ENCODE measurements at regions not wholly inside any gene's neighbourhood (a gene's known extent, or its start where the extent isn't known, plus 50 kb on each side); places are given as distances from the start of the nearest gene placed in this dataset.

GRCh38 chr10:130952086-130952485 is 359.4 kb downstream of the TCERG1L start:
- 100% methylated on average over 1 of the region's 5 CpGs for WGBS (ENCODE audit: insufficient coverage)

GRCh38 chr10:130954326-130954905 is 357.1 kb downstream of the TCERG1L start:
- H3K27ac ChIP-seq (ENCODE audit: insufficient read depth in 1 of 2, low read depth in 1 of 2, low read length in 2 of 2, poor library complexity in 1 of 2, severe bottlenecking in 2 of 2), result no peak overlapping the region
- H3K4me3 ChIP-seq (ENCODE audit: control insufficient read depth in 1 of 7, extremely low read depth in 1 of 7, insufficient read depth in 4 of 7, low read depth in 2 of 7, low read length in 6 of 7), result no peak overlapping the region
- CTCF ChIA-PET, result no interaction called here
- no peaks in the 10 kb centered on the region for H3K4me1 ChIP-seq (ENCODE audit: control extremely low read depth in 1 of 4, control insufficient read depth in 4 of 4, insufficient read depth in 4 of 4, low read length in 3 of 4)
- 78% methylated on average over 8 of the region's 8 CpGs for WGBS (ENCODE audit: insufficient coverage)
- peaks cover 0 to 1% (median 0%) of the 10 kb centered on the region in 5 experiments for H3K27me3 ChIP-seq (replicated peaks in 2 of 5; ENCODE audit: control insufficient read depth in 4 of 5, insufficient read depth in 5 of 5, low read length in 4 of 5)
- no peaks in the 10 kb centered on the region for H3K36me3 ChIP-seq (ENCODE audit: control insufficient read depth in 4 of 4, insufficient read depth in 4 of 4, low read length in 3 of 4)
- no peak for DNase-seq
- no peaks in the 10 kb centered on the region for H3K9me3 ChIP-seq (ENCODE audit: control extremely low read depth in 1 of 5, control insufficient read depth in 4 of 5, insufficient read depth in 2 of 5, low read depth in 1 of 5, low read length in 4 of 5)
- POLR2A ChIA-PET, result no interaction called here

More at GRCh38 chr10:130952086-130952485, 359.4 kb downstream of the TCERG1L start:
- Histone ChIP-seq H3K4me3 (ENCODE audit: control insufficient read depth in 1 of 7, extremely low read depth in 1 of 7, insufficient read depth in 4 of 7, low read depth in 2 of 7, low read length in 6 of 7) (no peak overlapping the region), H3K36me3 (ENCODE audit: control insufficient read depth in 4 of 4, insufficient read depth in 4 of 4, low read length in 3 of 4) (no peaks in the 10 kb centered on the region), H3K27me3 (replicated peaks in 2 of 5; ENCODE audit: control insufficient read depth in 4 of 5, insufficient read depth in 5 of 5, low read length in 4 of 5) (peaks cover 0 to 2% (median 0%) of the 10 kb centered on the region in 5 experiments), H3K9me3 (ENCODE audit: control extremely low read depth in 1 of 5, control insufficient read depth in 4 of 5, insufficient read depth in 2 of 5, low read depth in 1 of 5, low read length in 4 of 5) (no peaks in the 10 kb centered on the region), H3K27ac (ENCODE audit: insufficient read depth in 1 of 2, low read depth in 1 of 2, low read length in 2 of 2, poor library complexity in 1 of 2, severe bottlenecking in 2 of 2) (no peak overlapping the region), H3K4me1 (ENCODE audit: control extremely low read depth in 1 of 4, control insufficient read depth in 4 of 4, insufficient read depth in 4 of 4, low read length in 3 of 4) (no peaks in the 10 kb centered on the region)
- ChIA-PET POLR2A (no interaction called here), CTCF (no interaction called here)
- DNase-seq, result no peak

- WGBS (ENCODE audit: insufficient coverage), result 88% methylated on average over 7 of the region's 8 CpGs
- H3K4me1 ChIP-seq (ENCODE audit: control extremely low read depth in 1 of 4, control insufficient read depth in 4 of 4, insufficient read depth in 4 of 4, low read length in 3 of 4), result no peaks in the 10 kb centered on the region
- no peak overlapping the region for H3K27ac ChIP-seq (ENCODE audit: insufficient read depth in 1 of 2, low read depth in 1 of 2, low read length in 2 of 2, poor library complexity in 1 of 2, severe bottlenecking in 2 of 2)
- H3K27me3 ChIP-seq (replicated peaks in 2 of 5; ENCODE audit: control insufficient read depth in 4 of 5, insufficient read depth in 5 of 5, low read length in 4 of 5), result peaks cover 0 to 1% (median 0%) of the 10 kb centered on the region in 5 experiments
- H3K4me3 ChIP-seq (ENCODE audit: control insufficient read depth in 1 of 7, extremely low read depth in 1 of 7, insufficient read depth in 4 of 7, low read depth in 2 of 7, low read length in 6 of 7), result no peak overlapping the region
- no peaks in the 10 kb centered on the region for H3K9me3 ChIP-seq (ENCODE audit: control extremely low read depth in 1 of 5, control insufficient read depth in 4 of 5, insufficient read depth in 2 of 5, low read depth in 1 of 5, low read length in 4 of 5)
- DNase-seq, result no peak
- H3K36me3 ChIP-seq (ENCODE audit: control insufficient read depth in 4 of 4, insufficient read depth in 4 of 4, low read length in 3 of 4), result no peaks in the 10 kb centered on the region
- ChIA-PET CTCF (no interaction called here), POLR2A (no interaction called here)
These were observed 355.3 kb downstream of the TCERG1L start for GRCh38 chr10:130956251-130956650.

- Histone ChIP-seq H3K4me3 (ENCODE audit: control insufficient read depth in 1 of 7, extremely low read depth in 1 of 7, insufficient read depth in 4 of 7, low read depth in 2 of 7, low read length in 6 of 7) (no peak overlapping the region), H3K36me3 (ENCODE audit: control insufficient read depth in 4 of 4, insufficient read depth in 4 of 4, low read length in 3 of 4) (no peaks in the 10 kb centered on the region), H3K9me3 (ENCODE audit: control extremely low read depth in 1 of 5, control insufficient read depth in 4 of 5, insufficient read depth in 2 of 5, low read depth in 1 of 5, low read length in 4 of 5) (no peaks in the 10 kb centered on the region), H3K27me3 (replicated peaks in 2 of 5; ENCODE audit: control insufficient read depth in 4 of 5, insufficient read depth in 5 of 5, low read length in 4 of 5) (peaks cover 0 to 1% (median 0%) of the 10 kb centered on the region in 5 experiments), H3K4me1 (ENCODE audit: control extremely low read depth in 1 of 4, control insufficient read depth in 4 of 4, insufficient read depth in 4 of 4, low read length in 3 of 4) (no peaks in the 10 kb centered on the region), H3K27ac (ENCODE audit: insufficient read depth in 1 of 2, low read depth in 1 of 2, low read length in 2 of 2, poor library complexity in 1 of 2, severe bottlenecking in 2 of 2) (no peak overlapping the region)
- ChIA-PET CTCF (no interaction called here), POLR2A (no interaction called here)
- no peak for DNase-seq
- WGBS (ENCODE audit: insufficient coverage), result 79% methylated on average over 3 of the region's 5 CpGs
These were observed 354.1 kb downstream of the TCERG1L start for GRCh38 chr10:130957423-130957822.

- H3K9me3 ChIP-seq (ENCODE audit: control extremely low read depth in 1 of 5, control insufficient read depth in 4 of 5, insufficient read depth in 2 of 5, low read depth in 1 of 5, low read length in 4 of 5), result no peaks in the 10 kb centered on the region
- H3K4me1 ChIP-seq (ENCODE audit: control extremely low read depth in 1 of 4, control insufficient read depth in 4 of 4, insufficient read depth in 4 of 4, low read length in 3 of 4), result no peaks in the 10 kb centered on the region
- H3K27me3 ChIP-seq (replicated peaks in 2 of 5; ENCODE audit: control insufficient read depth in 4 of 5, insufficient read depth in 5 of 5, low read length in 4 of 5), result peaks cover 0 to 1% (median 0%) of the 10 kb centered on the region in 5 experiments
- no peaks in the 10 kb centered on the region for H3K36me3 ChIP-seq (ENCODE audit: control insufficient read depth in 4 of 4, insufficient read depth in 4 of 4, low read length in 3 of 4)
- H3K27ac ChIP-seq (ENCODE audit: insufficient read depth in 1 of 2, low read depth in 1 of 2, low read length in 2 of 2, poor library complexity in 1 of 2, severe bottlenecking in 2 of 2), result no peak overlapping the region
- no peak for DNase-seq
- POLR2A ChIA-PET, result no interaction called here
- no peak overlapping the region for H3K4me3 ChIP-seq (ENCODE audit: control insufficient read depth in 1 of 7, extremely low read depth in 1 of 7, insufficient read depth in 4 of 7, low read depth in 2 of 7, low read length in 6 of 7)
- 80% methylated on average over 6 of the region's 6 CpGs for WGBS (ENCODE audit: insufficient coverage)
- CTCF ChIA-PET, result no interaction called here
These were observed 353.5 kb downstream of the TCERG1L start for GRCh38 chr10:130958003-130958402.

- Histone ChIP-seq H3K9me3 (ENCODE audit: control extremely low read depth in 1 of 5, control insufficient read depth in 4 of 5, insufficient read depth in 2 of 5, low read depth in 1 of 5, low read length in 4 of 5) (no peaks in the 10 kb centered on the region), H3K27ac (ENCODE audit: insufficient read depth in 1 of 2, low read depth in 1 of 2, low read length in 2 of 2, poor library complexity in 1 of 2, severe bottlenecking in 2 of 2) (no peak overlapping the region), H3K36me3 (ENCODE audit: control insufficient read depth in 4 of 4, insufficient read depth in 4 of 4, low read length in 3 of 4) (no peaks in the 10 kb centered on the region), H3K4me3 (ENCODE audit: control insufficient read depth in 1 of 7, extremely low read depth in 1 of 7, insufficient read depth in 4 of 7, low read depth in 2 of 7, low read length in 6 of 7) (no peak overlapping the region), H3K4me1 (ENCODE audit: control extremely low read depth in 1 of 4, control insufficient read depth in 4 of 4, insufficient read depth in 4 of 4, low read length in 3 of 4) (no peaks in the 10 kb centered on the region), H3K27me3 (replicated peaks in 2 of 5; ENCODE audit: control insufficient read depth in 4 of 5, insufficient read depth in 5 of 5, low read length in 4 of 5) (peaks cover 0 to 1% (median 0%) of the 10 kb centered on the region in 5 experiments)
- 97% methylated on average over 16 of the region's 16 CpGs for WGBS (ENCODE audit: insufficient coverage)
- DNase-seq, result no peak
- CTCF ChIA-PET, result no interaction called here
- POLR2A ChIA-PET, result no interaction called here
These were observed 352.4 kb downstream of the TCERG1L start for GRCh38 chr10:130958981-130959751.

GRCh38 chr10:130959752-130960195 is 351.7 kb downstream of the TCERG1L start:
- H3K36me3 ChIP-seq (ENCODE audit: control insufficient read depth in 4 of 4, insufficient read depth in 4 of 4, low read length in 3 of 4), result no peaks in the 10 kb centered on the region
- H3K27me3 ChIP-seq (replicated peaks in 2 of 5; ENCODE audit: control insufficient read depth in 4 of 5, insufficient read depth in 5 of 5, low read length in 4 of 5), result no peaks in the 10 kb centered on the region
- CTCF ChIA-PET, result no interaction called here
- 97% methylated on average over 7 of the region's 8 CpGs for WGBS (ENCODE audit: insufficient coverage)
- no peaks in the 10 kb centered on the region for H3K9me3 ChIP-seq (ENCODE audit: control extremely low read depth in 1 of 5, control insufficient read depth in 4 of 5, insufficient read depth in 2 of 5, low read depth in 1 of 5, low read length in 4 of 5)
- no peak for DNase-seq
- no peaks in the 10 kb centered on the region for H3K4me1 ChIP-seq (ENCODE audit: control extremely low read depth in 1 of 4, control insufficient read depth in 4 of 4, insufficient read depth in 4 of 4, low read length in 3 of 4)
- no peak overlapping the region for H3K4me3 ChIP-seq (ENCODE audit: control insufficient read depth in 1 of 7, extremely low read depth in 1 of 7, insufficient read depth in 4 of 7, low read depth in 2 of 7, low read length in 6 of 7)
- POLR2A ChIA-PET, result no interaction called here
- H3K27ac ChIP-seq (ENCODE audit: insufficient read depth in 1 of 2, low read depth in 1 of 2, low read length in 2 of 2, poor library complexity in 1 of 2, severe bottlenecking in 2 of 2), result no peak overlapping the region
